GM12878 (cell line): ENCODE measurements at regions not wholly inside any gene's neighbourhood (a gene's known extent, or its start where the extent isn't known, plus 50 kb on each side); places are given as distances from the start of the nearest gene placed in this dataset.

Source experiments
- ATAC-seq: fragments of 200-7000 bp; cut with Tn5 transposase; 3 replicates; pipeline ENCODE4 v1.9.1; 2020; ENCODE audit warnings: mild to moderate bottlenecking, moderate library complexity
- BruUV-seq: library from RNA; stranded (reverse); fragments of 400-500 nt; replicated peaks from 2 replicates; lab custom pipeline; 2021; lab: Mats Ljungman, UMichigan
- CTCF ChIA-PET: fragments of 300-600 bp; sonication (Branson Sonifier 250); formaldehyde crosslinking; extraction: SDS; loops from one replicate; lab custom pipeline; 2021; ENCODE audit warnings: inconsistent platforms; lab: Yijun Ruan, JAX
- POLR2A ChIA-PET: fragments of 350-600 bp; formaldehyde crosslinking; extraction: SDS; loops from one replicate; lab custom pipeline; 2021; ENCODE audit warnings: inconsistent platforms; lab: Charles Lee
- RAD21 ChIA-PET: fragments of 300-600 bp; sonication (Branson Sonifier 250); formaldehyde crosslinking; loops from one replicate; lab custom pipeline; 2023; ENCODE audit warnings: antibody characterized with exemption; ENCODE audit not compliant: unreplicated experiment; lab: Charles Lee
- SMC1A ChIA-PET: fragments of 300-600 bp; sonication (Branson Sonifier 250); formaldehyde crosslinking; loops from one replicate; lab custom pipeline; 2023; ENCODE audit not compliant: unreplicated experiment, uncharacterized antibody; lab: Charles Lee
- DNase-seq: peaks from one replicate; pipeline ENCODE4 v3.0.0-alpha.2; 2011; ENCODE audit warnings: low read depth, low spot score
- FAIRE-seq: peaks from 3 replicates; lab custom pipeline; 2011; peaks lifted over from hg19 to GRCh38; lab: Jason Lieb, UNC
- H2AFZ ChIP-seq: 2 replicates; pipeline ENCODE4 v1.6.0; 2011; ENCODE audit warnings: low read depth, low read length, control low read depth; ENCODE audit not compliant: control insufficient read depth
- H3K27ac ChIP-seq: 2 replicates; pipeline ENCODE4 v1.5.1; 2011; ENCODE audit warnings: control low read depth; ENCODE audit not compliant: control insufficient read depth, insufficient read depth
- H3K27me3 ChIP-seq, 2 experiments: replicated peaks in 1 of 2; 2 replicates each; pipeline versions ENCODE4 v1.6.0 to v1.6.1; 2011; ENCODE audit warnings: low read length in 1 of 2; ENCODE audit not compliant: control insufficient read depth in 2 of 2, insufficient read depth in 2 of 2
- H3K36me3 ChIP-seq, 2 experiments: 2 replicates each; pipeline ENCODE4 v1.5.1; 2011; ENCODE audit warnings: low read length in 1 of 2; ENCODE audit not compliant: control insufficient read depth in 2 of 2, insufficient read depth in 2 of 2
- H3K4me1 ChIP-seq: 2 replicates; pipeline ENCODE4 v1.6.1; 2011; ENCODE audit warnings: mild to moderate bottlenecking, low read length, moderate library complexity, mixed read lengths; ENCODE audit not compliant: control insufficient read depth, insufficient read depth
- H3K4me2 ChIP-seq: 2 replicates; pipeline ENCODE4 v1.6.0; 2011; ENCODE audit warnings: control low read depth; ENCODE audit not compliant: control insufficient read depth, insufficient read depth
- H3K4me3 ChIP-seq: fragments of 200-600 bp; sonication (generic); 2 replicates; pipeline ENCODE4 v1.5.1; 2016
- H3K79me2 ChIP-seq: 2 replicates; pipeline ENCODE4 v1.6.0; 2011; ENCODE audit warnings: low read length; ENCODE audit not compliant: control insufficient read depth, insufficient read depth
- H3K9ac ChIP-seq: 2 replicates; pipeline ENCODE4 v1.8.0; 2011; ENCODE audit warnings: low read length, control low read depth, mixed read lengths; ENCODE audit not compliant: control insufficient read depth, insufficient read depth
- H3K9me3 ChIP-seq: replicated peaks from 3 replicates; pipeline ENCODE4 v1.5.1; 2011; ENCODE audit warnings: mild to moderate bottlenecking, low read length; ENCODE audit not compliant: control insufficient read depth, insufficient read depth
- H4K20me1 ChIP-seq: 2 replicates; pipeline ENCODE4 v1.6.0; 2011; ENCODE audit not compliant: control insufficient read depth, insufficient read depth
- HDGF ChIP-seq: fragments of 450-650 bp; IDR thresholded peaks from 2 replicates; pipeline ENCODE4 v1.6.1; 2016; ENCODE audit warnings: antibody characterized with exemption
- IKZF1 ChIP-seq: fragments of 450-650 bp; conservative IDR thresholded peaks from 2 replicates; pipeline ENCODE4 v1.6.1; 2017; ENCODE audit warnings: antibody characterized with exemption, mild to moderate bottlenecking
- JUNB ChIP-seq: IDR thresholded peaks from 2 replicates; pipeline ENCODE4 v1.6.1; 2016; ENCODE audit warnings: antibody characterized with exemption, mild to moderate bottlenecking
- KLF5 ChIP-seq: fragments of 450-650 bp; IDR thresholded peaks from 2 replicates; pipeline ENCODE4 v1.6.1; 2014; ENCODE audit warnings: mild to moderate bottlenecking; ENCODE audit not compliant: partially characterized antibody
- MAX ChIP-seq: IDR thresholded peaks from 2 replicates; pipeline ENCODE4 v1.6.1; 2012; ENCODE audit warnings: low read depth, low read length, improper control_type of control experiment
- PKNOX1 ChIP-seq: fragments of 450-650 bp; IDR thresholded peaks from 2 replicates; pipeline ENCODE4 v1.6.1; 2016; ENCODE audit warnings: mild to moderate bottlenecking
- POLR2A ChIP-seq: IDR thresholded peaks from 2 replicates; pipeline ENCODE4 v1.6.1; 2011; ENCODE audit warnings: low read depth, mild to moderate bottlenecking, low read length
- RAD21 ChIP-seq: IDR thresholded peaks from 2 replicates; pipeline ENCODE4 v1.6.1; 2011; ENCODE audit warnings: mild to moderate bottlenecking, low read depth, low read length, moderate library complexity; ENCODE audit not compliant: insufficient read depth
- RB1 ChIP-seq: fragments of 450-650 bp; formaldehyde crosslinking; IDR thresholded peaks from 2 replicates; pipeline ENCODE4 v1.6.1; 2017; ENCODE audit warnings: mild to moderate bottlenecking, borderline replicate concordance
- REST ChIP-seq: IDR thresholded peaks from 2 replicates; pipeline ENCODE4 v1.6.1; 2012; ENCODE audit warnings: mild to moderate bottlenecking, low read depth, low read length
- SIX5 ChIP-seq: IDR thresholded peaks from 2 replicates; pipeline ENCODE4 v1.6.1; 2011; ENCODE audit warnings: mild to moderate bottlenecking, low read depth, low read length, moderate library complexity; ENCODE audit not compliant: severe bottlenecking
- SP1 ChIP-seq: IDR thresholded peaks from one replicate; pipeline ENCODE4 v1.6.1; 2011; ENCODE audit warnings: low read depth, low read length
- STAT3 ChIP-seq: IDR thresholded peaks from 2 replicates; pipeline ENCODE4 v1.6.1; 2011; ENCODE audit warnings: low read depth, low read length, improper control_type of control experiment
- TCF12 ChIP-seq: IDR thresholded peaks from 2 replicates; pipeline ENCODE4 v1.6.1; 2011; ENCODE audit warnings: low read depth, mild to moderate bottlenecking, low read length
- WGBS: methylation state at CpG from one replicate; pipeline ENCODE4 v1.1.6; 2016; ENCODE audit warnings: low lambda C conversion rate; ENCODE audit not compliant: insufficient replicate concordance, insufficient coverage; ENCODE audit errors: missing lambda C conversion rate; 5-methylcytosine and 5-hydroxymethylcytosine counted together
- in situ Hi-C: fragments of 300-500 bp; cut with MboI; formaldehyde crosslinking; loops from 9 replicates; pipeline ENCODE4 v1.14.3; 2018; ENCODE audit warnings: mixed read lengths
- intact Hi-C: fragments of 100-400 bp; cut with micrococcal nuclease; formaldehyde crosslinking; loops from one replicate; pipeline ENCODE4 v1.14.2; 2022; ENCODE audit not compliant: unreplicated experiment

GRCh38 chr2:175363699-175364098 is 182.2 kb upstream of the ATP5MC3 start:
- Histone ChIP-seq H3K27ac (no peak overlapping the region), H4K20me1 (no peaks in the 10 kb centered on the region), H2AFZ (no peak overlapping the region), H3K36me3 (no peaks in the 10 kb centered on the region), H3K9ac (no peak overlapping the region), H3K4me1 (no peaks in the 10 kb centered on the region), H3K79me2 (no peaks in the 10 kb centered on the region), H3K27me3 (no peaks in the 10 kb centered on the region; a peak in 1 of 4 replicates), H3K4me2 (no peak overlapping the region), H3K4me3 (no peak overlapping the region), H3K9me3 (no peaks in the 10 kb centered on the region)
- TF ChIP-seq SIX5, result no peak
- TF ChIP-seq REST, result no peak
- TF ChIP-seq TCF12, result no peak
- no peak for TF ChIP-seq RAD21
- TF ChIP-seq MAX, result no peak
- TF ChIP-seq HDGF, result no peak
- no peak for TF ChIP-seq STAT3
- TF ChIP-seq RB1, result no peak
- no peak for TF ChIP-seq POLR2A
- no peak for TF ChIP-seq IKZF1
- no peak for TF ChIP-seq KLF5
- no peak for TF ChIP-seq PKNOX1
- no peak for TF ChIP-seq SP1
- TF ChIP-seq JUNB, result no peak
- no TSS peak for BruUV-seq
- ChIA-PET CTCF (interaction anchor here (0.6 to 1.5 kb wide), 4 partner anchors 9 to 733 kb away, joined by 3 to 5 read pairs (median 3); no protein-coding TSS in a partner anchor), RAD21 (no interaction called here), POLR2A (no interaction called here), SMC1A (interaction anchor here (1.1 kb wide), 1 partner anchor 9 kb away, joined by 4 read pairs; no protein-coding TSS in a partner anchor)
- no peak for DNase-seq
- intact Hi-C loops (loop anchor here (10.0 kb wide), 1 partner anchor 321 kb away; no protein-coding TSS in a partner anchor), in situ Hi-C loops (no loop called here)
- WGBS, result 21% methylated on average over 5 of the region's 5 CpGs
- FAIRE-seq, result no peak
- no peak for ATAC-seq
